Vagina (tissue), 2 donors: ENCODE measurements at regions not wholly inside any gene's neighbourhood (a gene's known extent, or its start where the extent isn't known, plus 50 kb on each side); places are given as distances from the start of the nearest gene placed in this dataset.

Experiments used
- POLR2A ChIP-seq, 2 donors: fragments of 450-650 bp; IDR thresholded peaks; one replicate each; pipeline ENCODE4 v1.6.1; 2017; ENCODE audit warnings: antibody characterized with exemption in 2 of 2, mild to moderate bottlenecking in 2 of 2, moderate library complexity in 2 of 2
- POLR2AphosphoS5 ChIP-seq, 2 donors: sonication (generic); formaldehyde crosslinking; IDR thresholded peaks; one replicate each; pipeline ENCODE4 v1.9.0; 2017; ENCODE audit warnings: antibody characterized with exemption in 2 of 2, mild to moderate bottlenecking in 2 of 2, low read depth in 1 of 2; ENCODE audit not compliant: insufficient read depth in 1 of 2
- TF ChIP-seq, protein P1 (sequence below), 3 experiments: fragments of 450-650 bp in 2 of 3; fragments of 200-600 bp in 1 of 3; sonication (generic) in 1 of 3; IDR thresholded peaks; one replicate each; pipeline ENCODE4 v1.5.1; 2017 to 2019; ENCODE audit warnings: antibody characterized with exemption in 3 of 3, mild to moderate bottlenecking in 2 of 3, moderate library complexity in 2 of 3

DNA sequence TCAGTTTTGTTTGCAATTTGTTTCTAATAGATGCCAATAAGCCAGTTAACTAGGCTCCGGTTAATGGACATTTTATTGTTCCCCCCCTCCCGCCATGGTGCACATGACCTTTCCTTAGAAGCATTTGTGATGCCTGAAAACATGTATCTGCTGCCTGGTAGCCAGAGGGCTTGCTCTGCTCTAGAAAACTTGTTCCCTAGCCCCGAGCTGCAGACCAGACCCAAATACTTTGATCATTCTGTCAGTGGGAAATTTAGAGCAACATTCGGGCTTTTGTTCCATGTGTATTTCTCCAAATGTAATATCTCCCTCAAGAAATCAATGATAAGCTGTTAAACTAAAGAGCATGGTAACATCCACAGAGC, 104.7 kb downstream of the EVX1 start:
- TF ChIP-seq, protein P1, sequence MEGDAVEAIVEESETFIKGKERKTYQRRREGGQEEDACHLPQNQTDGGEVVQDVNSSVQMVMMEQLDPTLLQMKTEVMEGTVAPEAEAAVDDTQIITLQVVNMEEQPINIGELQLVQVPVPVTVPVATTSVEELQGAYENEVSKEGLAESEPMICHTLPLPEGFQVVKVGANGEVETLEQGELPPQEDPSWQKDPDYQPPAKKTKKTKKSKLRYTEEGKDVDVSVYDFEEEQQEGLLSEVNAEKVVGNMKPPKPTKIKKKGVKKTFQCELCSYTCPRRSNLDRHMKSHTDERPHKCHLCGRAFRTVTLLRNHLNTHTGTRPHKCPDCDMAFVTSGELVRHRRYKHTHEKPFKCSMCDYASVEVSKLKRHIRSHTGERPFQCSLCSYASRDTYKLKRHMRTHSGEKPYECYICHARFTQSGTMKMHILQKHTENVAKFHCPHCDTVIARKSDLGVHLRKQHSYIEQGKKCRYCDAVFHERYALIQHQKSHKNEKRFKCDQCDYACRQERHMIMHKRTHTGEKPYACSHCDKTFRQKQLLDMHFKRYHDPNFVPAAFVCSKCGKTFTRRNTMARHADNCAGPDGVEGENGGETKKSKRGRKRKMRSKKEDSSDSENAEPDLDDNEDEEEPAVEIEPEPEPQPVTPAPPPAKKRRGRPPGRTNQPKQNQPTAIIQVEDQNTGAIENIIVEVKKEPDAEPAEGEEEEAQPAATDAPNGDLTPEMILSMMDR (IDR thresholded peaks at IDR 0.05) = no peak
- TF ChIP-seq POLR2A (IDR thresholded peaks at IDR 0.05) (no peak), POLR2AphosphoS5 (IDR thresholded peaks at IDR 0.05; ENCODE audit: insufficient read depth in 1 of 2, low read depth in 1 of 2) (no peak)
